T-helper 1 cell (primary cell): ENCODE measurements at regions not wholly inside any gene's neighbourhood (a gene's known extent, or its start where the extent isn't known, plus 50 kb on each side); places are given as distances from the start of the nearest gene placed in this dataset.

Experiments used
- DNase-seq, 5 donors: peaks; one replicate each; pipeline ENCODE4 v3.0.0-alpha.2; 2012 to 2020

DNA sequence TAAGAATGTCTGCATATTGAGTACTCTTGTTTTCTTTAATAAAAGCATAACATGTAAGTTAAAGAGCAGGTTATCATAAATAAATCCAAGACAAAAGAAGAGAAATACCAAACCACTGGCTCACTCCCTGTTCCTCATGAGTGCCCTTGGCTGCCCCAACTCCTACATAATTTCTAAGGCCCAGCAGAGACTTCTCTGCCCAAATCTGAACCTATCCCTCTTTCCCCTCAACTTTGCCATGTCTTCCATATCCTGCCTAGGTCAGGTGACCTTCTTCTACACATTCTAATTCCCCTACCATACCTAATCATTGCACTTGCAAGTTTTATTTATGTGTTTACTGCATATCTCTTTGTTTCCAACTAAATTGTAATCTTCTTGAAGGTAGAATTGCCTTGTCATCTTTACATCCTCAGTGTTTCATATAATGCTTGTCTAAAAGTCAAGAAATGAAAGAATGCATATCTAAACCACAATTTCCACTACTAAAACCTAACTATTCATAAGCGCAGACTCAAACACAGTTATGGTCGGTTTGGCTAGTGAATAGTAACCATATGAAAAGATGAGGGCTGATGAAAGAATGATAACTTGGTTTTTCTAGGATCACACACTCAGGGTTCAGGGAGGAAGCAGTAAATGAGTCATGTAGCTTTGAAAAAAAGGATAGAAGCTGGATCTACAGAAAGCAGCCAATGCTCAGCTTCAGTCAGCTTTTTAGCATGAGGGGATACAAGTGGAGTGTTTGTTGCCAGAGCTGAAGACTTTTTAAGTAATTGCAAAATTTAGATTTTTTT lies 53.3 kb upstream of the EYA4 start:
- no peak for DNase-seq

DNA sequence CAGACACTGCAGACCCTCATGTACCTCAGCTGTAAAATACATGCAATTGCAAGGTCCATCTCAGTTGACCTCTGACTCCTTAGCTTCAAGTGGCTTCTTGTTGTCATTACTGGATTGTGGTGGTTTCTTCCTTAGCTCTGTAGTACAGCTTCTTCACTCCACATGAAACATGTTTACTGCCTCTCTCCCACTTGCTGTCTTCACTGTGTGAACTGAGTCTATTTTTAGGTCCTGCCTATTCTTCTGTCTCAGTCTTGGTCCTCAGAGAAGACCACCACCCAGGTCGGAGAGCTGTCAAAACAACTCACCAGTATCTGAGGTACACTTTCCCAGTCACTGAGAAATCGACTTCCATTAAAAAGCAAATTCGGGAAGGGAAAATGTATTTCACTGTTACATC lies 50.2 kb upstream of the EYA4 start:
- DNase-seq, result no peak

DNA sequence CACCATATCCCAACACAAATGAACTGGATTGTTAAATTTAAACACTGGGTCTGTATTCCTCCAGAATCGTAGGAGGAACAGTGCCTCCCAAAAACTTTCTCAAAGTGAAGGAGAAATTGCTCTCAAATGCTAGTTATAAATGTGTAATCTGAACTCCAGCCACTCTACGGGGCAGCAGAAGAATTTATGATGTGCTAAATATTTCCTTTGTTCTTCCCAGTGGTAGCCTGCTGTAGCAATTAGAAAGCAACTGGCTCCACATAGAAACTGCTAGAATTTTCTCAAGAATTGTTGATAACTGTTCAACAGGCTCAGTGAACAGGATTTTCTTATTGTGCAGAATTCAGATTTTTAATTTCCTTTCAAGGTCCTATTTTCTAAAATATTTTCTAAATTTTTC lies 49.8 kb upstream of the EYA4 start:
- DNase-seq, result no peak
